Activated CD8-positive, alpha-beta T cell treated with anti-CD3 and anti-CD28 coated beads, Interleukin-2, amount 10 ng/mL, durations not matched to agents 7 days and 5 days (primary cell): ENCODE measurements at regions not wholly inside any gene's neighbourhood (a gene's known extent, or its start where the extent isn't known, plus 50 kb on each side); places are given as distances from the start of the nearest gene placed in this dataset.
A peak's percentile ranks its signal among the peaks of the same experiment; 100 is the strongest.

Source experiments
- ATAC-seq: fragments of 150-1000 bp; cut with Tn5 transposase; one replicate; pipeline ENCODE4 v1.10.0; 2021; ENCODE audit warnings: moderate library complexity
- CTCF ChIA-PET: fragments of 350-600 bp; sonication (Branson Sonifier 250); formaldehyde crosslinking; loops from one replicate; lab custom pipeline; 2021; ENCODE audit warnings: antibody characterized with exemption; lab: Charles Lee
- POLR2A ChIA-PET: fragments of 350-600 bp; sonication (Branson Sonifier 250); formaldehyde crosslinking; loops from one replicate; lab custom pipeline; 2021; ENCODE audit warnings: antibody characterized with exemption; lab: Charles Lee
- DNase-seq: peaks from one replicate; pipeline ENCODE4 v3.0.0-alpha.2; 2020
- H3K27ac Mint-ChIP-seq: one replicate; pipeline ENCODE4 v1.8.0; 2021; ENCODE audit warnings: mild to moderate bottlenecking, mixed read lengths
- H3K27me3 Mint-ChIP-seq: one replicate; pipeline ENCODE4 v1.8.0; 2021; ENCODE audit warnings: low read depth, mixed read lengths
- H3K36me3 Mint-ChIP-seq: one replicate; pipeline ENCODE4 v1.8.0; 2021; ENCODE audit warnings: low read depth, mixed read lengths
- H3K4me1 Mint-ChIP-seq: one replicate; pipeline ENCODE4 v1.8.0; 2021; ENCODE audit warnings: low read depth, mixed read lengths
- H3K4me3 Mint-ChIP-seq: one replicate; pipeline ENCODE4 v1.8.0; 2021; ENCODE audit warnings: mild to moderate bottlenecking, mixed read lengths
- H3K9me3 Mint-ChIP-seq: one replicate; pipeline ENCODE4 v1.8.0; 2022; ENCODE audit warnings: mixed read lengths; ENCODE audit not compliant: insufficient read depth

DNA sequence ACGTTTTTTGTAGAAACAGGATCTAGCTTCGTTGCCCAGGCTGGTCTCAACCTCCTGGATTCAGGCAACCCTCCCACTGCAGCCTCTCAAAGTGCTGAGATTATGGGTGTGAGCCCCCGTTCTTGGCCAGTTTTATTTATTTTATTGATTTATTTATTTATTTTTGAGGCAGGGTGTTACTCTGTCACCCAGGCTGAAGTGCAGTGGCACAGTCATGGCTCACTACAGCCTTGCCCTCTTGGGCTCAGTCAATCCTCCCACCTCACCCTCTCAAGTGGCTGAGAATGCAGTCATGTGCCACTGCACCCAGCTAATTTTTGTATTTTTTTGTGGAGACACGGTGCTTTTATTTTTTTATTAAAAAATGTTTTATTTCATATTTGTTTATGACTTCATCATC is 79.9 kb upstream of the ATF7IP2 start:
- CTCF ChIA-PET, result no interaction called here
- no peak for DNase-seq

DNA sequence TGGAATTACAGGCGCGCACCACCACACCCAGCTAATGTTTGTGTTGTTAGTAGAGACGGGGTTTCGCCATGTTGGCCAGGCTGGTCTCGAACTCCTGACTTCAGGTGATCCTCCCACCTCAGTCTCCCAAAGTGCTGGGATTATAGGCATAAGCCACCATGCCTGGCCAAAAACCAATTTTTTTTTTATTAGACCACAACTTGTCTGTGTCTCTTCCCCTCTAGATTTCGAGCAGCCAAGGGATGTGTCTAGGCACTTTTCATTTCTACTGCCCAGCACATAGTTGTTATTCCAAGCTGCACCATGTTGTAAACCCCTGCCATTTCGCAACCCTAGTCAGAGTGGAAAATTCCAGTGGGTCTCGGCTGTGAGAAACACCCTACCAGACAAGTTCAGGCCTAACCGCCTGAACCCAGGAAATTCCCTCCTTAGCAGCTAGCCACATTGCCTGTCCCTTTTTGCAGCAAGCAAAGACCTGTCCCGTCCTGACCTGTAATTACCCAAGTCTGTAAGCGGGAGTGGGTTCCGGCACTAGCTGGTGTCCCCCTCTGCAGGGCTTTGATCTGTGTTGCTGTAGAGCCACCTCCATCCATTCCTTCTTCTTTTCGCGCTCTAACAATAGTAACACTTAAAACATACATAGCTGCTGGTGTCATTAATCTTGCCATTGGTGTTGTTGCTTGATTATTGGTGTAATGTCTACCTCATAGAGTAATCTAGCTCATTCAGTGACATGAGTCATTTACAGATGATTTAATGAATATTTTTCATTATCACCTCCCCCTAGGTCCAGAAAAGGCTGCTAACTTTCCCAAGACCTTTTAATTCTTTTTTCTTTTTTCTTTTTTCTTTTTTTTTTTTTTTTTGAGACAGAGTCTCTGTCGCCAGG is 77.3 kb upstream of the ATF7IP2 start:
- CTCF ChIA-PET, result no interaction called here
- Mint-ChIP-seq H3K4me1 (peaks cover 5% of the 10 kb centered on the region), H3K36me3 (no peaks in the 10 kb centered on the region), H3K9me3 (no peaks in the 10 kb centered on the region), H3K27ac (no peak overlapping the region), H3K27me3 (no peaks in the 10 kb centered on the region), H3K4me3 (no peak overlapping the region)
- POLR2A ChIA-PET, result no interaction called here
- no peak for DNase-seq
- no peak for ATAC-seq

More for the DNA sequence above, 79.9 kb upstream of the ATF7IP2 start:
- Mint-ChIP-seq H3K27me3 (no peaks in the 10 kb centered on the region), H3K27ac (no peak overlapping the region), H3K4me1 (no peaks in the 10 kb centered on the region), H3K36me3 (no peaks in the 10 kb centered on the region), H3K4me3 (no peak overlapping the region), H3K9me3 (no peaks in the 10 kb centered on the region)
- POLR2A ChIA-PET, result no interaction called here
- ATAC-seq, result no peak

- no peaks in the 10 kb centered on the region for H3K27me3 Mint-ChIP-seq
- peaks cover 5% of the 10 kb centered on the region for H3K4me1 Mint-ChIP-seq
- ChIA-PET POLR2A (no interaction called here), CTCF (interaction anchor here (1.3 kb wide), 1 partner anchor 206 kb away, joined by 3 read pairs; no protein-coding TSS in a partner anchor)
- H3K9me3 Mint-ChIP-seq, result no peaks in the 10 kb centered on the region
- no peak for ATAC-seq
- no peak overlapping the region for H3K27ac Mint-ChIP-seq
- no peak for DNase-seq
- no peak overlapping the region for H3K4me3 Mint-ChIP-seq
- H3K36me3 Mint-ChIP-seq, result no peaks in the 10 kb centered on the region
Observed at GRCh38 chr16:10309271-10309932, 76.5 kb upstream of the ATF7IP2 start.

DNA sequence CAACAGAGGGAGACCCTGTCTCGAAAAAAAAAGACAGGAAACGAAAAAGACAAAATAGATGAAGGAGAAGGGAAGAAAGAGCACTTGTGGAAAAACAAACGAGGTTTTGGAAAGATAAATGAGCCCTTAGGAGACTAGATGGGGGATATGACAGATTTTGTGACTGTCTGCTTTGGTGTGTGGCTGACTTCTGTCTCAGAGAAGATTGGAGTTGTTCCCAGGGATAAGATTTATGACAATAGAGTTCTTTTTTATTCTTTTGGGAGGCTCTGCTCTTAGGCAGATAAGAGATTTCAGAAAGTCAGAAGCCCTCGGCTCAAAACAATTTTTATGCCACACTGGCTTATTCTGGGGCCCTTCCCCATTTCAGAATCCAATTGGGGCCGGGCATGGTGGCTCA is 73.9 kb upstream of the ATF7IP2 start:
- Mint-ChIP-seq H3K4me1 (peaks cover 11% of the 10 kb centered on the region), H3K27ac (no peak overlapping the region), H3K36me3 (no peaks in the 10 kb centered on the region), H3K4me3 (no peak overlapping the region), H3K9me3 (no peaks in the 10 kb centered on the region), H3K27me3 (no peaks in the 10 kb centered on the region)
- ATAC-seq (no peak), DNase-seq (no peak)
- ChIA-PET CTCF (no interaction called here), POLR2A (no interaction called here)

DNA sequence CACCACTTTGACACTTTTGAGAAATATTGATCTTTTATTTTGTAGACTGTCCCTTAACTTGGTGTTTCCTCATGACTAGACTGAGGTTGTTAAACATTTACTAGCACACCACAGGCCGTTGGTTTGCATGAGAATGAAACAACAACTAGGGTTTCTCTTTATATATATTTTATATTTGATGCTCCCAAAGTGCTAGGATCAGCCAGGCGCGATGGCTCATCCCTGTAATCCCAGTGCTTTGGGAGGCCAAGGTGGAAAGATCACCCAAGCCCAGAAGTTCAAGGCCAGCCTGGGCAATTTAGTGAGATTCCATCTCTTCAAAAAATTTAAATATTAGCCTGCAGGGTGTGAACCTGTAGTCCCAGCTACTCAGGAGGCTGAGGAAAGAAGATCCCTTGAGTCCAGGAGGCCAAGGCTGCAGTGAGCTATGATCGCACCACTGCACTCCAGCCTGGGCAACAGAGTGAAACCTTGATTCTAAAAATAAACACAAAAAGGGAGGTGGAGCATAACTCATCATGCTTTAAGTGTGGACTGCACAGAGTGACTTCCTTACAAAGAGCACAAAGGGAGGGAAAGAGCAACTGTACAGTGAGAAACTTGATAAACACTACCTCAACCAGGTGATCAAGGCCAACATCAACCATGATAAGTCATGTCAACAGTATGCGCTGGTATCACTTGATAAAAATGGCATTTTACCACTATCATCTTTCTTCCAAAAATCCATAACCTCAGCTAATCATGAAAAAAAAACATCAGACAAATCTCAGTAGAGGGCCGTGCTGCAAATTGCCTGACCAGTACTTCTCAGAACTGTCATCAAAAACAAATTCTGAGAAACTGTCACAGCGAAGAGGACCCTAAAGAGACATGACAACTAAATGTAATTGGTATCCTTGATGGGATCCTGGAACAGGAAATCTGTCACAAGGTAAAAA is 72.8 kb upstream of the ATF7IP2 start:
- DNase-seq (no peak), ATAC-seq (no peak)
- peaks cover 11% of the 10 kb centered on the region for H3K4me1 Mint-ChIP-seq
- H3K36me3 Mint-ChIP-seq, result no peaks in the 10 kb centered on the region
- H3K4me3 Mint-ChIP-seq, result no peak overlapping the region
- POLR2A ChIA-PET, result no interaction called here
- H3K9me3 Mint-ChIP-seq, result no peaks in the 10 kb centered on the region
- CTCF ChIA-PET, result interaction anchor here (0.7 to 2.9 kb wide), 3 partner anchors 56 to 201 kb away, joined by 3 to 25 read pairs (median 21); no protein-coding TSS in a partner anchor
- no peak overlapping the region for H3K27ac Mint-ChIP-seq
- H3K27me3 Mint-ChIP-seq, result no peaks in the 10 kb centered on the region

- ATAC-seq, result no peak
- Mint-ChIP-seq H3K9me3 (no peaks in the 10 kb centered on the region), H3K4me1 (peaks cover 11% of the 10 kb centered on the region), H3K4me3 (no peak overlapping the region), H3K27me3 (no peaks in the 10 kb centered on the region), H3K27ac (no peak overlapping the region), H3K36me3 (no peaks in the 10 kb centered on the region)
- no peak for DNase-seq
- CTCF ChIA-PET, result interaction anchor here (0.8 to 2.9 kb wide), 21 partner anchors 11 to 1056 kb away, joined by 3 to 25 read pairs (median 4); no protein-coding TSS in a partner anchor
- POLR2A ChIA-PET, result no interaction called here
Observed at GRCh38 chr16:10314317-10314716, 71.5 kb upstream of the ATF7IP2 start.

GRCh38 chr16:10314811-10315210 is 71.0 kb upstream of the ATF7IP2 start:
- ATAC-seq (no peak), DNase-seq (no peak)
- peaks cover 11% of the 10 kb centered on the region for H3K4me1 Mint-ChIP-seq
- H3K4me3 Mint-ChIP-seq, result no peak overlapping the region
- ChIA-PET CTCF (interaction anchor here (0.7 to 2.9 kb wide), 22 partner anchors 11 to 1056 kb away, joined by 3 to 25 read pairs (median 4); no protein-coding TSS in a partner anchor), POLR2A (no interaction called here)
- no peaks in the 10 kb centered on the region for H3K27me3 Mint-ChIP-seq
- H3K27ac Mint-ChIP-seq, result no peak overlapping the region
- H3K36me3 Mint-ChIP-seq, result no peaks in the 10 kb centered on the region
- no peaks in the 10 kb centered on the region for H3K9me3 Mint-ChIP-seq

DNA sequence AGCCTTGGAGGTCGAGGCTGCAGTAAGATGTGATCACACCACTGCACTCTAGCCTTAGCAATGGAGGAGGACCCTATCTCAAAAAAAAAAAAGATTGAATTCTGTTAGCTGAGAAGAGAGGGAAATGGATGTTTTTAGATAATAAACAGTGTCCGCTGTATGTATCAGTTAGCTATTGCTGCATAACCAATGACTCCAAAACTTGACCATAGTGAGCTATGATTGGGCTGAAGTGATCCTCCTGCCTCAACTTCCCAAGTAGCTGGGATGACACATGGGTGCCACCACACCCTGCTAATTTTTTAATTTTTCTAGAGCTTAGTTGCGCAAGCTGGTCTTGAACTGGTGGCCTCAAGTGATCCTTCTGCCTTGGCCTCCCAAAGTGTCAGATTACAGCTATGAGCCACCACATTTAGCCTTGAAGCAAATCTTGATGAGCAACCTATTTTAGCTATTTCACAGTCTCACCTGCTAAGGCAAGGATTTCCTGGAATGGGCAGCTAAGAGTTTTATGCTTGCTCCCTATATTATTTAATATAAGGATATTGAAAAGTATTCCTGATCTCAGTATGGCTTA is 68.3 kb upstream of the ATF7IP2 start:
- ChIA-PET CTCF (interaction anchor here (1.2 to 4.9 kb wide), 5 partner anchors 10 to 198 kb away, joined by 3 to 33 read pairs (median 5); no protein-coding TSS in a partner anchor), POLR2A (interaction anchor here (0.6 to 0.7 kb wide), 3 partner anchors 72 to 908 kb away, joined by 3 to 7 read pairs (median 4); no protein-coding TSS in a partner anchor)
- Mint-ChIP-seq H3K27ac (no peak overlapping the region), H3K4me1 (peaks cover 11% of the 10 kb centered on the region), H3K36me3 (no peaks in the 10 kb centered on the region), H3K4me3 (no peak overlapping the region), H3K27me3 (no peaks in the 10 kb centered on the region), H3K9me3 (no peaks in the 10 kb centered on the region)
- no peak for ATAC-seq
- no peak for DNase-seq

GRCh38 chr16:10318798-10319500 is 66.9 kb upstream of the ATF7IP2 start:
- Mint-ChIP-seq H3K4me1 (peaks cover 5% of the 10 kb centered on the region), H3K36me3 (no peaks in the 10 kb centered on the region), H3K27me3 (no peaks in the 10 kb centered on the region), H3K9me3 (no peaks in the 10 kb centered on the region), H3K4me3 (no peak overlapping the region), H3K27ac (no peak overlapping the region)
- DNase-seq (no peak), ATAC-seq (peak; percentile 49)
- POLR2A ChIA-PET, result no interaction called here
- CTCF ChIA-PET, result interaction anchor here (3.5 to 4.9 kb wide), 2 partner anchors 192 to 196 kb away, joined by 18 to 33 read pairs; no protein-coding TSS in a partner anchor
